ENCODE measurements at regions not wholly inside any gene's neighbourhood (a gene's known extent, or its start where the extent isn't known, plus 50 kb on each side); places are given as distances from the start of the nearest gene placed in this dataset.

- Histone ChIP-seq H3F3A (ENCODE audit: insufficient read depth, low read length) (no peaks in the 10 kb centered on the region), H3K4me2 (ENCODE audit: low read depth, low read length) (no peak overlapping the region)
- peak; percentile 47 for DNase-seq
Observed at GRCh38 chr2:45237850-45238542, 228.7 kb upstream of the SIX2 start.

GRCh38 chr2:45237128-45237527 is 227.9 kb upstream of the SIX2 start:
- no peak overlapping the region for H2AFZ ChIP-seq (ENCODE audit: low read length)
- H3K4me3 ChIP-seq (ENCODE audit: low read length), result no peak overlapping the region
- no peaks in the 10 kb centered on the region for H4K20me1 ChIP-seq (ENCODE audit: insufficient read depth, low read length)
- H3K27ac ChIP-seq (ENCODE audit: low read length), result no peak overlapping the region
- no peaks in the 10 kb centered on the region for H3K9me2 ChIP-seq (replicated peaks; ENCODE audit: insufficient read depth, low read length)
- H3K79me2 ChIP-seq (ENCODE audit: low read length), result no peaks in the 10 kb centered on the region
- H3K4me2 ChIP-seq (ENCODE audit: low read depth, low read length), result no peak overlapping the region
- no peaks in the 10 kb centered on the region for H3K27me3 ChIP-seq (replicated peaks; ENCODE audit: insufficient read depth, low read length)
- DNase-seq, result no peak
- no peaks in the 10 kb centered on the region for H3K9me3 ChIP-seq (replicated peaks; ENCODE audit: insufficient read depth, low read length)
- H3K36me3 ChIP-seq (replicated peaks; ENCODE audit: insufficient read depth, low read length), result no peaks in the 10 kb centered on the region
- TF ChIP-seq EZH2 (optimal IDR thresholded peaks at IDR 0.05; ENCODE audit: low read depth, low read length) (no peak), EZH2phosphoT487 (IDR thresholded peaks at IDR 0.05; ENCODE audit: low read length) (no peak)
- TF ChIP-seq, protein P1, sequence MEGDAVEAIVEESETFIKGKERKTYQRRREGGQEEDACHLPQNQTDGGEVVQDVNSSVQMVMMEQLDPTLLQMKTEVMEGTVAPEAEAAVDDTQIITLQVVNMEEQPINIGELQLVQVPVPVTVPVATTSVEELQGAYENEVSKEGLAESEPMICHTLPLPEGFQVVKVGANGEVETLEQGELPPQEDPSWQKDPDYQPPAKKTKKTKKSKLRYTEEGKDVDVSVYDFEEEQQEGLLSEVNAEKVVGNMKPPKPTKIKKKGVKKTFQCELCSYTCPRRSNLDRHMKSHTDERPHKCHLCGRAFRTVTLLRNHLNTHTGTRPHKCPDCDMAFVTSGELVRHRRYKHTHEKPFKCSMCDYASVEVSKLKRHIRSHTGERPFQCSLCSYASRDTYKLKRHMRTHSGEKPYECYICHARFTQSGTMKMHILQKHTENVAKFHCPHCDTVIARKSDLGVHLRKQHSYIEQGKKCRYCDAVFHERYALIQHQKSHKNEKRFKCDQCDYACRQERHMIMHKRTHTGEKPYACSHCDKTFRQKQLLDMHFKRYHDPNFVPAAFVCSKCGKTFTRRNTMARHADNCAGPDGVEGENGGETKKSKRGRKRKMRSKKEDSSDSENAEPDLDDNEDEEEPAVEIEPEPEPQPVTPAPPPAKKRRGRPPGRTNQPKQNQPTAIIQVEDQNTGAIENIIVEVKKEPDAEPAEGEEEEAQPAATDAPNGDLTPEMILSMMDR (IDR thresholded peaks at IDR 0.05; ENCODE audit: low read length), result no peak
- H3F3A ChIP-seq (ENCODE audit: insufficient read depth, low read length), result no peaks in the 10 kb centered on the region
- 0 out of 2 replicates have a peak, but pooled peaks cover 4% of the 10 kb centered on the region for H3K4me1 ChIP-seq (ENCODE audit: low read length)
- no peak overlapping the region for H3K9ac ChIP-seq (ENCODE audit: low read length)

More at GRCh38 chr2:45237850-45238542, 228.7 kb upstream of the SIX2 start:
- no peak overlapping the region for H3K9ac ChIP-seq (ENCODE audit: low read length)
- no peaks in the 10 kb centered on the region for H3K27me3 ChIP-seq (replicated peaks; ENCODE audit: insufficient read depth, low read length)
- no peak for TF ChIP-seq EZH2phosphoT487 (IDR thresholded peaks at IDR 0.05; ENCODE audit: low read length)
- no peak for TF ChIP-seq EZH2 (optimal IDR thresholded peaks at IDR 0.05; ENCODE audit: low read depth, low read length)
- TF ChIP-seq, protein P1 (IDR thresholded peaks at IDR 0.05; ENCODE audit: low read length), result no peak
- H3K36me3 ChIP-seq (replicated peaks; ENCODE audit: insufficient read depth, low read length), result no peaks in the 10 kb centered on the region
- no peak overlapping the region for H2AFZ ChIP-seq (ENCODE audit: low read length)
- H3K79me2 ChIP-seq (ENCODE audit: low read length), result no peaks in the 10 kb centered on the region
- no peaks in the 10 kb centered on the region for H4K20me1 ChIP-seq (ENCODE audit: insufficient read depth, low read length)
- 0 out of 2 replicates have a peak, but pooled peaks cover 4% of the 10 kb centered on the region for H3K4me1 ChIP-seq (ENCODE audit: low read length)
- H3K27ac ChIP-seq (ENCODE audit: low read length), result no peak overlapping the region
- no peaks in the 10 kb centered on the region for H3K9me2 ChIP-seq (replicated peaks; ENCODE audit: insufficient read depth, low read length)
- H3K9me3 ChIP-seq (replicated peaks; ENCODE audit: insufficient read depth, low read length), result no peaks in the 10 kb centered on the region
- no peak overlapping the region for H3K4me3 ChIP-seq (ENCODE audit: low read length)

DNA sequence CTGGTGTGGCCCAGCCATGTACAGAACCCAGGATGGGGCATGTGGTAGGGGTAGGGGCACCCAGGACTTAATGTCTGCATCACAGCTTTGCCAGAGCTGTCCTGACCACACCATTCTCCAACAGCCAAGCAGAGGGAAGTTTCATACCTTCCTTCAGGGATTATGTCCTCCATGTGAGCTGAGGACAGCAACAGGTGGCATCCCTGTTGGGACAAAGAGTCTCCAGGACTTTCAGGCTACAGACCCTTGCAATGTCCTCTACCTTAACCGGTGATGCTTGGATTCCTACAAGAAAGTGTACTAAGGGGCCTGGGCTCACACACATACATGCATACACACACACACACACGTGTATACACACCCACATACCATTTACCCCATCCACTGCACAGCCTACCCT is 227.0 kb upstream of the SIX2 start:
- Histone ChIP-seq H3F3A (ENCODE audit: insufficient read depth, low read length) (no peaks in the 10 kb centered on the region), H4K20me1 (ENCODE audit: insufficient read depth, low read length) (no peaks in the 10 kb centered on the region), H2AFZ (ENCODE audit: low read length) (no peak overlapping the region), H3K27me3 (replicated peaks; ENCODE audit: insufficient read depth, low read length) (no peaks in the 10 kb centered on the region), H3K9me2 (replicated peaks; ENCODE audit: insufficient read depth, low read length) (no peaks in the 10 kb centered on the region), H3K4me1 (ENCODE audit: low read length) (0 out of 2 replicates have a peak, but pooled peaks cover 4% of the 10 kb centered on the region), H3K9ac (ENCODE audit: low read length) (no peak overlapping the region), H3K4me2 (ENCODE audit: low read depth, low read length) (no peak overlapping the region), H3K9me3 (replicated peaks; ENCODE audit: insufficient read depth, low read length) (no peaks in the 10 kb centered on the region), H3K27ac (ENCODE audit: low read length) (no peak overlapping the region), H3K79me2 (ENCODE audit: low read length) (no peaks in the 10 kb centered on the region), H3K4me3 (ENCODE audit: low read length) (no peak overlapping the region), H3K36me3 (replicated peaks; ENCODE audit: insufficient read depth, low read length) (no peaks in the 10 kb centered on the region)
- no peak for DNase-seq
- TF ChIP-seq EZH2phosphoT487 (IDR thresholded peaks at IDR 0.05; ENCODE audit: low read length) (no peak), EZH2 (optimal IDR thresholded peaks at IDR 0.05; ENCODE audit: low read depth, low read length) (no peak)
- TF ChIP-seq, protein P1 (IDR thresholded peaks at IDR 0.05; ENCODE audit: low read length), result no peak
